CD4-positive, alpha-beta memory T cell (primary cell): ENCODE measurements at regions not wholly inside any gene's neighbourhood (a gene's known extent, or its start where the extent isn't known, plus 50 kb on each side); places are given as distances from the start of the nearest gene placed in this dataset.
"Not testable (repeated sequence)": the region's sequence is repeated elsewhere in the genome, so short reads cannot be mapped to it uniquely, and the experiment has no call there.

ENCODE experiments used
- CTCF ChIA-PET: fragments of 350-600 bp; sonication (Branson Sonifier 250); formaldehyde crosslinking; loops from one replicate; lab custom pipeline; 2021; ENCODE audit warnings: inconsistent platforms; ENCODE audit not compliant: partially characterized antibody; lab: Charles Lee
- POLR2A ChIA-PET: fragments of 350-600 bp; sonication (Branson Sonifier 250); formaldehyde crosslinking; loops from one replicate; lab custom pipeline; 2021; ENCODE audit not compliant: partially characterized antibody; lab: Charles Lee
- DNase-seq, 5 donors: peaks; one replicate each; pipeline versions ENCODE4 v3.0.0 to v3.0.0-alpha.2; 2020 to 2022; ENCODE audit warnings: mixed read lengths in 1 of 5
- H3K27ac ChIP-seq: one replicate; pipeline ENCODE4 v1.7.0; 2013; ENCODE audit warnings: low read depth, low read length
- H3K27me3 ChIP-seq: 2 replicates; pipeline ENCODE4 v1.7.0; 2013; ENCODE audit warnings: mild to moderate bottlenecking, low read length, moderate library complexity; ENCODE audit not compliant: insufficient read depth
- H3K36me3 ChIP-seq: 2 replicates; pipeline ENCODE4 v1.7.0; 2013; ENCODE audit warnings: mild to moderate bottlenecking, low read length, moderate library complexity; ENCODE audit not compliant: insufficient read depth
- H3K4me1 ChIP-seq: 2 replicates; pipeline ENCODE4 v1.7.0; 2013; ENCODE audit warnings: mild to moderate bottlenecking, low read length, moderate library complexity; ENCODE audit not compliant: insufficient read depth
- H3K4me3 ChIP-seq, 2 donors: one replicate each; pipeline ENCODE4 v1.7.0; 2013; ENCODE audit warnings: low read length in 2 of 2, mild to moderate bottlenecking in 1 of 2
- H3K9me3 ChIP-seq, 2 donors: one replicate each; pipeline ENCODE4 v1.7.0; 2013; ENCODE audit warnings: low read length in 2 of 2, control low read depth in 1 of 2; ENCODE audit not compliant: control insufficient read depth in 1 of 2
- H3K27ac Mint-ChIP-seq, 7 donors: one replicate each; pipeline ENCODE4 v1.8.0; 2020 to 2021; ENCODE audit warnings: mixed read lengths in 7 of 7, mild to moderate bottlenecking in 6 of 7, inconsistent platforms in 3 of 7, moderate library complexity in 3 of 7
- H3K27me3 Mint-ChIP-seq, 2 donors: one replicate each; pipeline ENCODE4 v1.8.0; 2020 to 2021; ENCODE audit warnings: mixed read lengths in 2 of 2
- H3K36me3 Mint-ChIP-seq, 2 donors: one replicate each; pipeline ENCODE4 v1.8.0; 2020 to 2021; ENCODE audit warnings: mixed read lengths in 2 of 2, inconsistent platforms in 1 of 2, mild to moderate bottlenecking in 1 of 2
- H3K4me1 Mint-ChIP-seq, 4 donors: one replicate each; pipeline ENCODE4 v1.8.0; 2020 to 2021; ENCODE audit warnings: mixed read lengths in 4 of 4, mild to moderate bottlenecking in 1 of 4
- H3K4me3 Mint-ChIP-seq, 8 donors: one replicate each; pipeline ENCODE4 v1.8.0; 2020 to 2021; ENCODE audit warnings: mixed read lengths in 8 of 8, mild to moderate bottlenecking in 7 of 8, moderate library complexity in 6 of 8, inconsistent platforms in 3 of 8
- H3K9me3 Mint-ChIP-seq, 8 donors: one replicate each; pipeline ENCODE4 v1.8.0; 2020 to 2021; ENCODE audit warnings: mixed read lengths in 8 of 8, mild to moderate bottlenecking in 5 of 8, inconsistent platforms in 3 of 8, moderate library complexity in 1 of 8
- intact Hi-C: fragments of 100-400 bp; cut with micrococcal nuclease; formaldehyde crosslinking; loops from one replicate; pipeline ENCODE4 v1.15.1; 2023

DNA sequence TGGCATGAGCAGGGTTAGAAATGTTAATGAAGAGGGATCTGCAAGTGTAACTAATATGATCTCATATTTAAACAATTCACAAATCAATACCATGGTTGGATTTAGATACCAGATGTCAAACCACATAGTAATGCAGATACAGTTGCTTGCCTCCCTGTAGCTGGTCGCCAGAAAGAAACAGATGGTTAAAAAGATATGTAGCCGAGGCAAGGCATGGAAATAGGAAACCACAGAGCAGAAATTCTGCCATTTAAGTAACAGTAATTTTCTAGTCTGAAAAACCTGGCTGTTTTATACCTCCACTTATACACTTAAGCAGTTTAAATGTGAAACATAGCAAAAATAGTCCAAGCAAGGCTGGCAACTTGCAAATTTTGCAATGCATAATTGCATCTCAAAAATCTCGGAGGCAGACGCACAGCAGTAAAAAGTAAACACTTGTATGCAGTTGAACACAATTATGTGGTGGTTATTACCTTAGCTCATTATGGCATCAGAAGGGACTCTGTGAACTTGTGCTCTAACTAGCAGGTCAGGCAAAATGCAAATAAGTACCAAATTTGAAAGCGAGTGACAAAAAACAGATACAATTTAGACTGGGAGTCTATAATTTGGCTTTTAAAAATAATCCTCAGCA lies 126.8 kb downstream of the NAA11 start:
- ChIA-PET CTCF (no interaction called here), POLR2A (no interaction called here)
- H3K27me3 ChIP-seq, result no peaks in the 10 kb centered on the region
- intact Hi-C loops, result no loop called here
- H3K4me1 ChIP-seq, result no peaks in the 10 kb centered on the region
- H3K27me3 Mint-ChIP-seq, result peaks cover 0 to 3% of the 10 kb centered on the region in 2 donors
- H3K27ac Mint-ChIP-seq, result no peak overlapping the region
- peaks cover 0 to 11% (median 2%) of the 10 kb centered on the region in 8 donors for H3K9me3 Mint-ChIP-seq
- no peak overlapping the region for H3K4me3 ChIP-seq
- no peak for DNase-seq
- no peak overlapping the region for H3K4me3 Mint-ChIP-seq
- H3K9me3 ChIP-seq, result no peaks in the 10 kb centered on the region
- no peaks in the 10 kb centered on the region for H3K36me3 ChIP-seq
- H3K36me3 Mint-ChIP-seq, result no peaks in the 10 kb centered on the region
- no peak overlapping the region for H3K27ac ChIP-seq
- no peaks in the 10 kb centered on the region for H3K4me1 Mint-ChIP-seq

GRCh38 chr4:79197275-79198009 lies 128.4 kb downstream of the NAA11 start:
- Mint-ChIP-seq H3K36me3 (no peaks in the 10 kb centered on the region), H3K27me3 (peaks cover 0 to 3% of the 10 kb centered on the region in 2 donors), H3K27ac (no peak overlapping the region), H3K4me3 (no peak overlapping the region), H3K9me3 (peaks cover 0 to 11% (median 3%) of the 10 kb centered on the region in 8 donors), H3K4me1 (no peaks in the 10 kb centered on the region)
- H3K36me3 ChIP-seq, result no peaks in the 10 kb centered on the region
- no peaks in the 10 kb centered on the region for H3K27me3 ChIP-seq
- intact Hi-C loops, result no loop called here
- POLR2A ChIA-PET, result no interaction called here
- CTCF ChIA-PET, result no interaction called here
- H3K4me3 ChIP-seq, result no peak overlapping the region
- H3K27ac ChIP-seq, result no peak overlapping the region
- H3K9me3 ChIP-seq, result no peaks in the 10 kb centered on the region
- no peak for DNase-seq
- no peaks in the 10 kb centered on the region for H3K4me1 ChIP-seq

DNA sequence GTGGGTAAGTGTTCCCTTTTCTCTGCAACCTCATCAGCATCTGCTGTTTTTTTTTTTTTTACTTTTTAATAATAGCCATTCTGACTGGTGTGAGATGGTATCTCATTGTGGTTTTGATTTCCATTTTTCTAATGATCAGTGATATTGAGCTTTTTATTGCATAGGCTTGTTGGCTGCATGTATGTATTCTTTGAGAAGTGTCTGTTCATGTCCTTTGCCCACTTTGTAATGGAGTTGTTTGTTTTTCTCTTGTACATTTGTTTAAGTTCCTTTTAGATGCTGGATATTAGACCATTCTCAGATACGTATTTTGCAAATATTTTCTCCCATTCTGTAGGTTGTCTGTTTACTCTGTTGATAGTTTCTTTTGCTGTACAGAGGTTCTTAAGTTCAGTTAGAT lies 134.6 kb downstream of the NAA11 start:
- H3K36me3 ChIP-seq, intact Hi-C loops, H3K27me3 ChIP-seq, CTCF ChIA-PET, H3K27ac ChIP-seq, DNase-seq, H3K4me1 ChIP-seq, H3K4me3 ChIP-seq, H3K27me3 Mint-ChIP-seq, H3K36me3 Mint-ChIP-seq, H3K4me1 Mint-ChIP-seq, H3K4me3 Mint-ChIP-seq, H3K9me3 ChIP-seq: not testable (repeated sequence)
- H3K9me3 Mint-ChIP-seq, result peaks cover 1 to 19% (median 12%) of the 10 kb centered on the region in 8 donors
- peak overlapping the region in 1 of 7 donors; percentile 37 for H3K27ac Mint-ChIP-seq
- POLR2A ChIA-PET, result interaction anchor here (0.7 kb wide), 1 partner anchor 106 kb away, joined by 3 read pairs; no protein-coding TSS in a partner anchor

- no peaks in the 10 kb centered on the region for H3K36me3 ChIP-seq
- no peak overlapping the region for H3K27ac ChIP-seq
- peaks cover 0 to 14% (median 6%) of the 10 kb centered on the region in 8 donors for H3K9me3 Mint-ChIP-seq
- no peaks in the 10 kb centered on the region for H3K27me3 Mint-ChIP-seq
- H3K4me1 Mint-ChIP-seq, result no peaks in the 10 kb centered on the region
- no peak for DNase-seq
- H3K27ac Mint-ChIP-seq, result no peak overlapping the region
- H3K4me1 ChIP-seq, result no peaks in the 10 kb centered on the region
- H3K9me3 ChIP-seq, result no peaks in the 10 kb centered on the region
- H3K27me3 ChIP-seq, result no peaks in the 10 kb centered on the region
- intact Hi-C loops, result no loop called here
- no peak overlapping the region for H3K4me3 ChIP-seq
- H3K4me3 Mint-ChIP-seq, result no peak overlapping the region
- ChIA-PET CTCF (no interaction called here), POLR2A (no interaction called here)
- no peaks in the 10 kb centered on the region for H3K36me3 Mint-ChIP-seq
Observed at GRCh38 chr4:79185526-79186045, 140.3 kb downstream of the NAA11 start.

- ChIA-PET POLR2A (no interaction called here), CTCF (no interaction called here)
- no peak overlapping the region for H3K27ac ChIP-seq
- H3K27me3 ChIP-seq, result no peaks in the 10 kb centered on the region
- intact Hi-C loops, result no loop called here
- H3K9me3 Mint-ChIP-seq, result peaks cover 0 to 17% (median 6%) of the 10 kb centered on the region in 8 donors
- no peak for DNase-seq
- H3K4me1 ChIP-seq, result no peaks in the 10 kb centered on the region
- H3K4me3 ChIP-seq, result no peak overlapping the region
- H3K4me1 Mint-ChIP-seq, result no peaks in the 10 kb centered on the region
- H3K9me3 ChIP-seq, result no peaks in the 10 kb centered on the region
- H3K27ac Mint-ChIP-seq, result no peak overlapping the region
- H3K4me3 Mint-ChIP-seq, result no peak overlapping the region
- no peaks in the 10 kb centered on the region for H3K36me3 ChIP-seq
- no peaks in the 10 kb centered on the region for H3K27me3 Mint-ChIP-seq
- H3K36me3 Mint-ChIP-seq, result no peaks in the 10 kb centered on the region
Observed at GRCh38 chr4:79184476-79184875, 141.4 kb downstream of the NAA11 start.

GRCh38 chr4:79182209-79182608 lies 143.7 kb downstream of the NAA11 start:
- Histone ChIP-seq H3K36me3 (no peaks in the 10 kb centered on the region), H3K27me3 (no peaks in the 10 kb centered on the region), H3K27ac (no peak overlapping the region), H3K4me3 (no peak overlapping the region), H3K9me3 (no peaks in the 10 kb centered on the region), H3K4me1 (no peaks in the 10 kb centered on the region)
- intact Hi-C loops, result no loop called here
- no peaks in the 10 kb centered on the region for H3K4me1 Mint-ChIP-seq
- H3K27me3 Mint-ChIP-seq, result no peaks in the 10 kb centered on the region
- ChIA-PET CTCF (no interaction called here), POLR2A (no interaction called here)
- no peaks in the 10 kb centered on the region for H3K36me3 Mint-ChIP-seq
- H3K27ac Mint-ChIP-seq, result no peak overlapping the region
- peaks cover 0 to 7% (median under 1%) of the 10 kb centered on the region in 8 donors for H3K9me3 Mint-ChIP-seq
- DNase-seq, result no peak
- H3K4me3 Mint-ChIP-seq, result no peak overlapping the region

DNA sequence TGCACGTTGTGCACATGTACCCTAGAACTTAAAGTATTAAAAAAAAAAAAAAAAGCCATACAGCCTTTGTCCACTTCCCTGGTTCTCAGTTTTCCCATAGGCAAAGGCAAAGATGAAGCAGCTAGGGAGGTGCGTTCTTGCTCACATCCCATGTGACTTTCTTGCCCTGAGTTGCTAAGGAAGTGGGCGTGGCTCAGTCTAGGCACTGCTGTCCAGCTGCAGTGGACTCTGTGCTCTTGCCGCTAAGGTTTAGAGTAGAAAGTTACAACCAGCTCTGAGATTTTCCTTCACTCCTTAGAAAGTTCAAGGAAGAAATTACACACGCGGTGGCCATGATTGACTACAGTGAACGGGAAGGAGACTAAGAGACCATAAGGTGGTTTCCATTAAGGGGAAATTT lies 144.7 kb downstream of the NAA11 start:
- POLR2A ChIA-PET, result no interaction called here
- CTCF ChIA-PET, result no interaction called here
- Histone ChIP-seq H3K4me1 (no peaks in the 10 kb centered on the region), H3K27me3 (no peaks in the 10 kb centered on the region), H3K36me3 (no peaks in the 10 kb centered on the region), H3K27ac (no peak overlapping the region), H3K9me3 (no peaks in the 10 kb centered on the region), H3K4me3 (no peak overlapping the region)
- no peak overlapping the region for H3K27ac Mint-ChIP-seq
- no peak overlapping the region for H3K4me3 Mint-ChIP-seq
- no peak for DNase-seq
- H3K36me3 Mint-ChIP-seq, result no peaks in the 10 kb centered on the region
- H3K27me3 Mint-ChIP-seq, result no peaks in the 10 kb centered on the region
- intact Hi-C loops, result no loop called here
- H3K9me3 Mint-ChIP-seq, result peaks cover 0 to 7% (median under 1%) of the 10 kb centered on the region in 8 donors
- no peaks in the 10 kb centered on the region for H3K4me1 Mint-ChIP-seq
